IMR-90 (cell line): ENCODE measurements at regions not wholly inside any gene's neighbourhood (a gene's known extent, or its start where the extent isn't known, plus 50 kb on each side); places are given as distances from the start of the nearest gene placed in this dataset.

Experiments used
- ATAC-seq: fragments of 200-7000 bp; cut with Tn5 transposase; 2 replicates; pipeline ENCODE4 v1.9.1; 2020; ENCODE audit warnings: low read depth, mild to moderate bottlenecking, moderate library complexity
- BruUV-seq: library from RNA; stranded (reverse); fragments of 400-500 nt; replicated peaks from 2 replicates; lab custom pipeline; 2021; lab: Mats Ljungman, UMichigan
- CTCF ChIA-PET: fragments of 300-600 bp; formaldehyde crosslinking; extraction: SDS; loops from one replicate; lab custom pipeline; 2021; ENCODE audit warnings: antibody characterized with exemption; lab: Yijun Ruan, JAX
- POLR2A ChIA-PET: fragments of 300-600 bp; sonication (Branson Sonifier 250); formaldehyde crosslinking; loops from one replicate; lab custom pipeline; 2022; ENCODE audit warnings: antibody characterized with exemption; ENCODE audit not compliant: unreplicated experiment; lab: Charles Lee
- DNase-seq: peaks from one replicate; pipeline ENCODE4 v3.0.0; 2013
- H2AFZ ChIP-seq: replicated peaks from 2 replicates; pipeline ENCODE3; 2013; ENCODE audit warnings: low read length, mild to moderate bottlenecking; ENCODE audit not compliant: poor library complexity
- H2AK5ac ChIP-seq: 2 replicates; pipeline ENCODE4 v1.6.1; 2013; ENCODE audit warnings: low read depth, low read length, inconsistent platforms
- H2AK9ac ChIP-seq: replicated peaks from 2 replicates; pipeline ENCODE3; 2013; ENCODE audit warnings: mild to moderate bottlenecking, low read depth, low read length, moderate library complexity; ENCODE audit not compliant: poor library complexity
- H2BK120ac ChIP-seq: 2 replicates; pipeline ENCODE4 v1.6.1; 2013; ENCODE audit warnings: low read depth, low read length, inconsistent platforms
- H2BK15ac ChIP-seq: 3 replicates; pipeline ENCODE4 v1.6.1; 2013; ENCODE audit warnings: low read depth, low read length, inconsistent platforms
- H2BK20ac ChIP-seq: 2 replicates; pipeline ENCODE4 v1.6.1; 2013; ENCODE audit warnings: low read depth, mild to moderate bottlenecking, inconsistent platforms, low read length, moderate library complexity
- H2BK5ac ChIP-seq: 2 replicates; pipeline ENCODE4 v1.6.1; 2013; ENCODE audit warnings: mild to moderate bottlenecking, low read depth, low read length, inconsistent platforms; ENCODE audit not compliant: poor library complexity, severe bottlenecking
- H3K14ac ChIP-seq: replicated peaks from 2 replicates; pipeline ENCODE4 v1.6.1; 2013; ENCODE audit warnings: low read depth, low read length, inconsistent platforms
- H3K18ac ChIP-seq: 2 replicates; pipeline ENCODE4 v1.6.1; 2013; ENCODE audit warnings: low read depth, low read length, control low read depth
- H3K23ac ChIP-seq: 2 replicates; pipeline ENCODE4 v1.6.1; 2013; ENCODE audit warnings: low read depth, low read length, inconsistent platforms
- H3K27ac ChIP-seq: 2 replicates; pipeline ENCODE4 v1.5.1; 2013; ENCODE audit warnings: mild to moderate bottlenecking, control low read depth, low read length; ENCODE audit not compliant: insufficient read depth
- H3K27me3 ChIP-seq: 2 replicates; pipeline ENCODE4 v1.6.1; 2013; ENCODE audit warnings: low read length; ENCODE audit not compliant: control insufficient read depth, insufficient read depth
- H3K36me3 ChIP-seq: 2 replicates; pipeline ENCODE4 v1.6.1; 2013; ENCODE audit warnings: low read length, mixed read lengths; ENCODE audit not compliant: control insufficient read depth, insufficient read depth
- H3K4ac ChIP-seq: 2 replicates; pipeline ENCODE4 v1.6.1; 2013; ENCODE audit warnings: low read depth, low read length, inconsistent platforms
- H3K4me1 ChIP-seq: 2 replicates; pipeline ENCODE4 v1.6.1; 2013; ENCODE audit warnings: low read length, mixed read lengths; ENCODE audit not compliant: control insufficient read depth, insufficient read depth
- H3K4me2 ChIP-seq: 2 replicates; pipeline ENCODE4 v1.6.1; 2013; ENCODE audit warnings: low read depth, mild to moderate bottlenecking, control low read depth, low read length, moderate library complexity
- H3K4me3 ChIP-seq: 2 replicates; pipeline ENCODE4 v1.5.1; 2013; ENCODE audit warnings: low read depth, mild to moderate bottlenecking, control low read depth, low read length, moderate library complexity; ENCODE audit not compliant: insufficient read depth
- H3K56ac ChIP-seq: 2 replicates; pipeline ENCODE4 v1.6.1; 2013; ENCODE audit warnings: low read length, inconsistent platforms; ENCODE audit not compliant: insufficient read depth; ENCODE audit errors: extremely low read depth
- H3K79me1 ChIP-seq, 2 experiments: 2 replicates each; pipeline ENCODE4 v1.6.1; 2013; ENCODE audit warnings: low read length in 2 of 2, inconsistent platforms in 1 of 2, low read depth in 1 of 2
- H3K9ac ChIP-seq: 2 replicates; pipeline ENCODE4 v1.6.1; 2013; ENCODE audit warnings: low read depth, low read length, control low read depth
- H3K9me1 ChIP-seq: 2 replicates; pipeline ENCODE4 v1.6.1; 2013; ENCODE audit warnings: low read length, inconsistent platforms; ENCODE audit not compliant: insufficient read depth
- H3K9me3 ChIP-seq: 2 replicates; pipeline ENCODE4 v1.6.1; 2013; ENCODE audit warnings: low read length; ENCODE audit not compliant: control insufficient read depth, insufficient read depth
- H4K20me1 ChIP-seq: 2 replicates; pipeline ENCODE4 v1.6.1; 2013; ENCODE audit warnings: low read length, inconsistent platforms; ENCODE audit not compliant: insufficient read depth
- H4K5ac ChIP-seq: 2 replicates; pipeline ENCODE4 v1.6.1; 2013; ENCODE audit warnings: mild to moderate bottlenecking, low read depth, low read length, control low read depth
- H4K8ac ChIP-seq, 2 experiments: 2 replicates each; pipeline ENCODE4 v1.6.1; 2013; ENCODE audit warnings: low read depth in 2 of 2, low read length in 2 of 2, control low read depth in 1 of 2, inconsistent platforms in 1 of 2
- H4K91ac ChIP-seq: 2 replicates; pipeline ENCODE4 v1.6.1; 2013; ENCODE audit warnings: low read depth, low read length, inconsistent platforms; ENCODE audit not compliant: insufficient read depth
- MXI1 ChIP-seq: IDR thresholded peaks from 2 replicates; pipeline ENCODE4 v1.6.1; 2012; ENCODE audit warnings: low read depth, mild to moderate bottlenecking, low read length, moderate library complexity, borderline replicate concordance
- POLR2A ChIP-seq: IDR thresholded peaks from 2 replicates; pipeline ENCODE4 v1.6.1; 2012; ENCODE audit warnings: mild to moderate bottlenecking, low read depth, low read length
- RAD21 ChIP-seq: IDR thresholded peaks from 2 replicates; pipeline ENCODE4 v1.6.1; 2012; ENCODE audit warnings: low read length, improper control_type of control experiment
- RCOR1 ChIP-seq: IDR thresholded peaks from 2 replicates; pipeline ENCODE4 v1.6.1; 2012; ENCODE audit warnings: mild to moderate bottlenecking, low read length, improper control_type of control experiment; ENCODE audit not compliant: insufficient replicate concordance
- WGBS, 2 experiments: methylation state at CpG; one replicate each; pipeline versions ENCODE4 v1.1.5 to v1.1.7; 2013; ENCODE audit warnings: missing lambda C conversion rate in 2 of 2; ENCODE audit not compliant: insufficient read length in 1 of 2; ENCODE audit errors: extremely low coverage in 2 of 2; 5-methylcytosine and 5-hydroxymethylcytosine counted together
- dilution Hi-C: fragments of 300-500 bp; cut with HindIII; formaldehyde crosslinking; loops from one replicate; pipeline ENCODE4 v1.14.3; 2018; ENCODE audit warnings: low sequenced_read_pairs; ENCODE audit not compliant: unreplicated experiment
- in situ Hi-C: fragments of 300-500 bp; cut with MboI; formaldehyde crosslinking; loops from 3 replicates; pipeline ENCODE4 v1.14.3; 2019; ENCODE audit warnings: low sequenced_read_pairs, inconsistent platforms, mixed read lengths
- intact Hi-C: fragments of 100-400 bp; cut with micrococcal nuclease; formaldehyde crosslinking; loops from 2 replicates; pipeline ENCODE4 v1.10.0; 2022
- TF ChIP-seq, protein P1 (sequence below): conservative IDR thresholded peaks from 2 replicates; pipeline ENCODE4 v1.5.1; 2012; ENCODE audit warnings: mild to moderate bottlenecking, low read depth, low read length, improper control_type of control experiment
- TF ChIP-seq, protein P2 (sequence below): fragments of 150-350 bp; IDR thresholded peaks from 2 replicates; pipeline ENCODE4 v1.6.1; 2016; ENCODE audit warnings: low read depth, mild to moderate bottlenecking, low read length, moderate library complexity, borderline replicate concordance

DNA sequence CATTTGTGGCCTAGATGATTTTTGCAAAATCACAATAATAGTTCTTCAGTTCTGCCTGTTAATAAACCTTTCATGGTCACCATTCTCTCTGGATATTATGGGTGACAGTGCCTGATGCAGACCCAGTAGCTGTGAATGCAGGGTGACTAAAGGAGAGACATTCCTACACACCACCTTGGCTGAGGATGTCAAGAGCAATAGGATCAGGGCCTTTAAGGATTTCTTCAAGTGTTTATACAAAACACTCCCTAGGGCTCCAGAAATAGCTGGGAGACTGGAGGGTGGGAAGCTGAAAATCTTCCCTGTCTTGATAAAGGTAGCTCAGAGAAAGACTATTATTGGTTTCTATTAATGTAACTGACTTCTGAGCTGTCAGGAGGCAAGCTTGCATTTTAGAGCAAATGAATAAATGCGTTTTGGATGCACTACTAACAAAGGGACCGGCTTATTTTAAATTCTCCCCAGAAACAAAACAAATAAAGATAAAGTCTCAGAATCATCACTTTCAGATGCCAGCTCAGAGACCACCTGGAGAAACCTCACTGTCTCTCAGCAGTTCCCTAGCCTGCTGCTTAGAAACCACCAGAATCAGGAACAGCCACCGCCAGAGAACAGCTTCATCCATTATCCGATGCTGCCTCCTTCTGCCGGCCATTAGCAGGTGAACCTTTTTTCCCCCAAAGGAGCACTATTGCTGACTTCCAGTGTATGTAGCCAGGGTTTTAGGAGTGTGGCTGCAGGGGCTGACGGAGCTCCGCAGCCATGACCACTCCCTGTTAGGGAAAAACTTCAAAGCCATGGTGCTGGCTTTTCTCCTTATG is 171.4 kb upstream of the DYNLRB2 start (continued):
- TF ChIP-seq RAD21 (peak; percentile 98), POLR2A (0 out of 2 replicates have a peak, but pooled peaks have one; percentile 24)

DNA sequence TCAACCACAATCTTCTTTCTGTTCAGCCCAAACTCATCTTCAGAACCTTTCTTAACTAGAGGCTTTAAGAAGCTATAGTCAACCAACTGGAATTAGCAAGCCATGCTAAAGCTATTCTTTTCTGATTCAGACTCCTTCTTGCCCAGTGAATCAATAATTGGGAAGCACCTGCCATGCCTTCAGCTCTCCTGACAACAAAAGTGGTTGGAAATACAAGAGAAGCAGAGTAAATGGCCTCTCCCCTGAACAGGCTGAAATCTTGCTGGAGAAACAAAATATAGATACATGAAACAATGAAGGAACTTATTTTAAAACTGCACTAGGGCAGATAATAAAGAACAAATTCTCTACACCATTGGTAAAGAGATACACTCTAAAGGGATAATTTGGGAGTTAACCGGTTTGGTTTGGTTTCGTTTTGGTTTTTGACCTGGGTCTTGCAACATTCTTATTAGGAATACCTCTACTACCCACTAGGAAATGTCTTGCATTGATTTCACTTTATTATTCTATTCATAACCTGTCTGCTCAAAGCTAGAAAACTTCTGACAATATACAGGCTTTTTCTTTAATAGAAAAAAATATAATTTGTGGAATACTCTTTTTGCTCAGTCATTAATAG is 173.6 kb upstream of the DYNLRB2 start:
- Histone ChIP-seq H3K4me3 (no peak overlapping the region), H3K27ac (no peak overlapping the region), H2BK15ac (no peak overlapping the region), H3K9ac (no peak overlapping the region), H2BK20ac (no peak overlapping the region), H2BK120ac (no peak overlapping the region), H3K4me2 (no peak overlapping the region), H4K91ac (no peak overlapping the region), H2BK5ac (no peak overlapping the region), H3K9me1 (no peaks in the 10 kb centered on the region), H2AFZ (no peak overlapping the region), H3K36me3 (no peaks in the 10 kb centered on the region), H2AK5ac (no peak overlapping the region), H3K27me3 (peaks cover 2% of the 10 kb centered on the region; the same call in 1 of the 2 replicates), H3K9me3 (no peaks in the 10 kb centered on the region), H2AK9ac (no peak overlapping the region), H4K5ac (no peak overlapping the region), H4K8ac (no peak overlapping the region), H3K14ac (no peak overlapping the region), H3K4me1 (no peaks in the 10 kb centered on the region), H3K79me1 (no peaks in the 10 kb centered on the region), H3K56ac (no peak overlapping the region), H4K20me1 (no peaks in the 10 kb centered on the region), H3K23ac (no peak overlapping the region), H3K18ac (no peak overlapping the region), H3K4ac (no peak overlapping the region)
- dilution Hi-C loops (no loop called here), in situ Hi-C loops (no loop called here), intact Hi-C loops (loop anchor here (5.0 kb wide), 1 partner anchor 765 kb away; the partner anchor contains the start of gene MAF)
- DNase-seq (no peak), ATAC-seq (no peak)
- TF ChIP-seq, protein P1, sequence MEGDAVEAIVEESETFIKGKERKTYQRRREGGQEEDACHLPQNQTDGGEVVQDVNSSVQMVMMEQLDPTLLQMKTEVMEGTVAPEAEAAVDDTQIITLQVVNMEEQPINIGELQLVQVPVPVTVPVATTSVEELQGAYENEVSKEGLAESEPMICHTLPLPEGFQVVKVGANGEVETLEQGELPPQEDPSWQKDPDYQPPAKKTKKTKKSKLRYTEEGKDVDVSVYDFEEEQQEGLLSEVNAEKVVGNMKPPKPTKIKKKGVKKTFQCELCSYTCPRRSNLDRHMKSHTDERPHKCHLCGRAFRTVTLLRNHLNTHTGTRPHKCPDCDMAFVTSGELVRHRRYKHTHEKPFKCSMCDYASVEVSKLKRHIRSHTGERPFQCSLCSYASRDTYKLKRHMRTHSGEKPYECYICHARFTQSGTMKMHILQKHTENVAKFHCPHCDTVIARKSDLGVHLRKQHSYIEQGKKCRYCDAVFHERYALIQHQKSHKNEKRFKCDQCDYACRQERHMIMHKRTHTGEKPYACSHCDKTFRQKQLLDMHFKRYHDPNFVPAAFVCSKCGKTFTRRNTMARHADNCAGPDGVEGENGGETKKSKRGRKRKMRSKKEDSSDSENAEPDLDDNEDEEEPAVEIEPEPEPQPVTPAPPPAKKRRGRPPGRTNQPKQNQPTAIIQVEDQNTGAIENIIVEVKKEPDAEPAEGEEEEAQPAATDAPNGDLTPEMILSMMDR: no peak
- TF ChIP-seq, protein P2, sequence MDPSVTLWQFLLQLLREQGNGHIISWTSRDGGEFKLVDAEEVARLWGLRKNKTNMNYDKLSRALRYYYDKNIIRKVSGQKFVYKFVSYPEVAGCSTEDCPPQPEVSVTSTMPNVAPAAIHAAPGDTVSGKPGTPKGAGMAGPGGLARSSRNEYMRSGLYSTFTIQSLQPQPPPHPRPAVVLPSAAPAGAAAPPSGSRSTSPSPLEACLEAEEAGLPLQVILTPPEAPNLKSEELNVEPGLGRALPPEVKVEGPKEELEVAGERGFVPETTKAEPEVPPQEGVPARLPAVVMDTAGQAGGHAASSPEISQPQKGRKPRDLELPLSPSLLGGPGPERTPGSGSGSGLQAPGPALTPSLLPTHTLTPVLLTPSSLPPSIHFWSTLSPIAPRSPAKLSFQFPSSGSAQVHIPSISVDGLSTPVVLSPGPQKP: no peak
- no peak for TF ChIP-seq RCOR1
- TF ChIP-seq MXI1: no peak
- no peak for TF ChIP-seq RAD21
- POLR2A ChIA-PET: no interaction called here
- no CpG with 5 or more reads among the region's 2 CpGs for WGBS, 2 experiments
- CTCF ChIA-PET: interaction anchor here (0.6 kb wide), 1 partner anchor 765 kb away, joined by 8 read pairs; no protein-coding TSS in a partner anchor
- BruUV-seq: no TSS peak
